ENCODE measurements at regions not wholly inside any gene's neighbourhood (a gene's known extent, or its start where the extent isn't known, plus 50 kb on each side); places are given as distances from the start of the nearest gene placed in this dataset.
"Not testable (repeated sequence)": the region's sequence is repeated elsewhere in the genome, so short reads cannot be mapped to it uniquely, and the experiment has no call there.

DNA sequence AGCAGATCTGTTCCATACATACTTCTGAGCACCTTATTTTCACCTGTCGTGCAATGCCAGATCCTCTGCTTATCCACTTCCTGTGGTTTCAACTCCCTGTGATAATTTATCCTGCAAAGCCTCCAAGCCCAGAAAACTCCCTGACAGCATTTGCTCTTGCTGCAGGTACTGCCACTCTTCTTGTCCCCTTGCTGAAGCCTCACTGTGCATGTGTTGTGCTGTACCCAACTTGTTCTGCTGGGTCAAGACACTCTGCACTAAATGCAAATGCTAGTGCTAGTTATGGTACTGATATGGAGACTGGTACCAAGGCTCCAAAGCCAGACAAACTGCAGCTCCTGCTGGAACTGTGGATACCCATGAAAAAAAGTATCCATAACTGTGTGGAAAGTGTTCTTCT is 315.4 kb upstream of the MIR17HG start:
- no peak for DNase-seq

DNA sequence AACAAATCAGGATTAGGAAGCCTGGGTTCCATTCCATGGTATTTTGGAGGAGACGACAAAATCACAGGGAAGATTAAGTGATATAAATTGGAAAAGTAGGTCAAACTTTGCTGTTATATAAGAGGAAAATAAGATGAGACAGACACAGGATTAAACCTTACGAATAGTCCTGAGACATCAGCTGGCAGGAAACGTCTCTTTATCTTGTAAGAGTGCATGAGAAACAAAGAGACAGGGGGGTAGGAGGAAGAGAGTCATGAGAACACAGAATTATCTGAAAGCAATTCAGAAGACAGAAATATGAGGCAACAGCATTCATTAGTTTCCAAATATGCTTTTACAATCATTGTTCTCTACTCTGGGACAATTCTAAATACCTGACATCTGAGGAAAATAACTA is 310.6 kb upstream of the MIR17HG start:
- no peak for DNase-seq

DNA sequence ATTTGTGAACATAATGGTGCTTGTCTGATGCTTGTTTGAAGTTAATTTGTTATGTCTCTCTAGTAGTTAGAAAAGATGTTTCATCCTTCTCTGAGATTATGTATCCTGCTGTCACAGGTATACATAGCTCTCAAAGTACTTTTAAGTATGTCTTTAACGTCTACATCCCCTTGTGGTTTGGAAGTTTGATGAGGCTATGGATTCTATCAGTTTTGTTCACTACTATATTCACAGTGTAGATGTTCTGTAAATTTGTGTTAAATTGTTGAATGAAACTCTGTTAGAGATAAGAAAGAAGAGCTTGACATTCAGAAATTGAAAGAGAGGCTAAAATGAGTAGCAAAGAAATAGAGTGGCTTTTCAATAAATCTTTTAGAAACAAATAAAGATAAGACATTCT is 304.6 kb upstream of the MIR17HG start:
- DNase-seq, result no peak

DNA sequence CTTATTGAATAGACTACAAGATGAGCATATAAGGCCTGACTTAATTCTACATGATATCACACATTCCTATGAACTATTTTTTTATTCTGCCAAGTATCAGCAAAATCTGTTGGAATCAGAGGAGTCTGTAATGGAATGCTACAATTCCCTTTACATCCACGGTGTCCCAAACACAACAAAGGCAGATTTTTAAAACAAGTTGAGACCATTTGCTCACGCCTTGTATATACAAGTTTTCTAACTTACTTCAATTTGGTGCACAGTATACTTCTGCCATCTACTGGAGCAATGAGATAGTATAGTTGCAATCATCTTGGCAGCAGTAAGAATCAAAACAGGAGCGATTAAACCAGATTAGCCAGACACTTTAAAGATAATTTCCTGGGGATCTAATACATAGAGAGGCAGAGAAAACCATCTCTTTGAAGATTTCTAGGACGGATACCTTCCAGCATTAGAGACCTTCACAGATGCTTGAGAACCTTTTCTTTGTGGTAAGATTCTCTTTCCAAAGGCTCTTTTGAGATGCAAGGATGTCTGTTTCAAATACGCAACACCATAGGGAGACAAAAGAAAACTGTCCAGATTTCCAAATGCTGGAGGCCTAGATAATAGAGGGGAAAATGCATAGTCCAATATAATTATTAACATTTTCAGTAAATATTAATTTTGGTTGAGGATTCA is 302.0 kb upstream of the MIR17HG start:
- no peak for DNase-seq

DNA sequence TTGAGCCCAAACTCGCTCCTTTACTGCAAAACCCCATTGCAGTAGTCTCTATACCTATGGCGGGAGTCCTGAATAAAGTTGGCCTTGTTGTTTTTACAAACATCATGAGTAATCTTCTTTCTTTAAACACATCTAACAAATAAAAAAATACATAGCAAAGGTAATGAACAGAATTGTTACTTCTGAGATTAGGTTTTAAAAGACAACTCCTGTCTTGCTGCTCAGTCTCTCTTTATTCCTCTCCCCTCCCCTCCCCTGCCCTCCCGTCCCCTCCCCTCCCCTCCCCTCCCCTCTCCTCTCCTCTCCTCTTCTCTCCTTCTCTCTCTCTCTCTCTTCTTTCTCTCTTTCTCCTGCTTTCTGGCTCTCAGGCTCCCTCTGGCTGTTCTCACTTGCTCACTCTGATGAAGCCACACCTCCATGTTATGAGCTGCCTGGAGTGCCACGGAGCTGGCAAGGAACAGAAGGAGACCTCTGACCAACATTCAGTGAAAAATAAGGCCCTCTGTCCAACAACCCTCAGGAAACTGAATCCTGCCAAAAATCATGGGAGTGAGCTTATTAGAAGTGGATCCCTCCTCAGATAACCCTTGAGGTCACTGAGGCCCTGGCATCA is 300.7 kb upstream of the MIR17HG start:
- no peak for DNase-seq

DNA sequence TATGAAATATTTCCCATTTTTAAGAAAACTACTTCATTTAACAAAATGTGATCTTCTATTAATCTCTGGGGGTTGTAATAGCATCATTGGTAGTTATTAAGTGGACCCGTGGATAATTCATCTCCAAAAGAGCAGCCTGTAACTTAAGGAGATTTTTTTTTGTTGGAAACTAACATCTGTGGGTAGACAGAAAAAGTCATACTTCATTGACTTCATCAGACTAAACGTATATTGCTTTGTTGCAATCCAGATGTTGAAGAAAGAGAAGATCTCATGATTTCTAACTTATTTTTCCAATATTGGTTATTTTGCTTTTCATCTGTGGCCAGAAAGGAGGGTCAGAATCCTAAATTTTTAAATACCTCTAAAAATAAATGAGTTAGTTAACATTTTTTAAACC is 296.5 kb upstream of the MIR17HG start:
- DNase-seq, result no peak

DNA sequence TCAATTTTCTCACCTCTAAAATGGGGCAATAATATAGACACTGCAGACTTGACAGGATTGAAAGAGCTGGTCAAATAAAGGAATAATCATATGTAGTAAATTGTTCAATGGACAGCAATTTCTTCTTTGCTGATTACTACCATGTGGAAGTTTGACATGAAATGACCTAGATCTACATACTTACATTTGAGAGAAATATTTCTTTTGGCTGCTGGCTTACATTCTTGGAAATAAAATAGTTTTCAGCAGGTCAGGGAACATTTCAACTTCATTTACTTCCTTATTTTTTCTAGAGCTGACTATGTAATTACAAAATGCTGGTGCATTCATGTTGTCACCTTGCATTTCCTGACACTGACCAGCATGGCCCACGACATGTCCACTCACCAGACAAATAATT is 294.6 kb upstream of the MIR17HG start:
- no peak for DNase-seq

DNA sequence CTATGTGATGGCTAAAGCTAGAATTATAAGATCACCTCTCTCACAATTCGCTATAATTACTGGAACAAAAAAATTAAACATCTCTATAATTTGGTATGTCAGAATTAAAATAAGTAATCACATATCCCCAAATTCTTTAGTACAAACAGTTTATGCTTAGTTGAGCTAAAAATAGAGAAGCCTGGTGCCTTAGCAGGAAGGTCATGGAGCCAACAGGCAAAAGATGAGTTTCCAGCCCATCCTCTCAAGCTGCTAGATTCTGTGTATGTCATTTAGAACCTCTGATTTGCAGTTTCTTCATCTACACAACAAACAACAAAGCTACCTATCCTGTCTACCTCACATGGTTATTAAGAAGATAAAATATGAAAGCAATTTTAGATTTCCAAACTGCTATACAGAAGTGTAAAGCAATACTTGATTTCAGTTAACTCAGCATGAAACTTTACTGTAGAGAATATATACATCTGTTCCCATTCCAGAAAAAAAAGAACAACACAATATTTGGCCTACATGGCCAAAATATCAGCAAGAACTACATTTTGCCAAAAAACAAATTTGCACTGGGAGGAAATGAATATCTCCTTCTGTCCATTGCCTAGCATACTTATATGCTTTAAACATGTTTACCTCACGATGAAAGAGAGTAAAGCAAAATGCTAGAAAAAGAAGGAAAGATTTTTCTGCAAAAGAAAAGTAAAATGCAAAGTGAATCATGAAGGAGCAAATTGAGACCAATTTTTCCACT is 294.0 kb upstream of the MIR17HG start:
- no peak for DNase-seq

DNA sequence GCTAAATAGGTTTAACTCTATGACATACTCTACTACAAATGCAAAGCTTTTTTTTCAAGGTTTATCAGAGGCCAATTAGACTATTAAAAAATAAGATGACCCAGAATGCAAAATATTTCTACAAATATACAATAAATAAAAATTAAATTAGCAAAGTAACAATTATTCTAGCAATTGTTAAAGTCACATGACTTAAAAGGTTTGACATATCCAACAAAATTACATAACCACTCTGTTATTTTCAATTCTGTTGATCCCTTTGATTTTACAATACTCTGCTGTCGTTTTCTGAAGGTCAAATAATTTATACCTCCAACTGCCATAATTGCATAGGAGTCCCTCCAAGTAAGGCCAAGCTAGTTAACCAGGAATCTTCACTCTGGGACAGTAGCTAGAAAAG is 292.6 kb upstream of the MIR17HG start:
- DNase-seq, result no peak

DNA sequence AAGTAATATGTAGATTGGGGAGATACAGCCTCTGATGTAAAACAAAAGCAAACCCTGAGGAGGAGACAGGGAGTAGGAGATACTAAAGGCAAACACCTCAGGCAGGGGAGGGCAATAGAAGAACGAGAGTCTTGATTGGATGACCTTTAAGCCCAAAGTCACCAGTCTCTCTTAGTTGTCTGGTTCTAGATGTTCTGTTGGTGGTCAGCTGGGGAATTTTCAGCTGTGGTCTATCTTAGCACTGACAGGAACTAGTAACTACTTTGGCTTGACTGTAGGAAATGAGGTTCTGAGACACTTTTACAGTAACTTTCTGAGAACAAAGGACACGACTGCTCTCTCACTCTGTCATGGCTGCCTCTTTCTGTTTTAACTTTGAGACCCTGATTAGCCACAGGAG is 290.7 kb upstream of the MIR17HG start:
- DNase-seq, result no peak

DNA sequence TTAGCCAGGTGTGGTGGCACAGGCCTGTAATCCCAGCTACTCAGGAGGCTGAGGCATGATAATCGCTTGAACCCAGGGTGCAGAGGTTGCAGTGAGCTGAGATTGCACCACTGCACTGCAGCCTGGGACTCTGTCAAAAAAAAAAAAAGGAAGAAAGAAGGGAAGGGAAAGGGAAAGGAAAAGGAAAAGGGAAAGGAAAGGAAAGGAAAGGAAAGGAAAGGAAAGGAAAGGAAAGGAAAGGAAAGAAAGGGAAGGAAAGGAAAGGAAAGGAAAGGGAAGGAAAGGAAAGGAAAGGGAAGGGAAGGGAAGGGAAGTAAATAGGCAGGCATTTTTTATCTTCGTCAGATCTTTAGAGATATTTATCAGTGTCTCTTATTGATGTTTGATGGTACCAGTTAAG is 290.0 kb upstream of the MIR17HG start:
- not testable (repeated sequence) for DNase-seq

DNA sequence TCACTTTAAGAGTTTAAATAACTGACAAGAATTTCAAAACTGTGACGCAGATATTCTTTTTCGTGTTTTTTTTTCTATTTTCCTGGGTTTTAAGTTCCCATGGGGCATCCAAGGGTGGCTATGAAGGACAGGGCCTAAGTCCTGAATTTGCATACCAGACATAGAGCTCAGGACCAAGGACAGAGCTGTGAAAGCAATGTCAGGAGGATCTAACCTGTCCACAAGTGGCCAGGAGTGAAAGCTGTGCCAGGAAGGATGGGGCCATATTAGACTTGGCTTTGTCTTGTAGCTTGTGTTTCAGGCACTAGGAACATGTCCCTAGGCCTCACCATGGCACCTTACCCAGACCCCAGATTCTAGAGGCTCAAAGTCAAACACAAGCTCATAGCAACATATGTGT is 289.4 kb upstream of the MIR17HG start:
- DNase-seq, result no peak

DNA sequence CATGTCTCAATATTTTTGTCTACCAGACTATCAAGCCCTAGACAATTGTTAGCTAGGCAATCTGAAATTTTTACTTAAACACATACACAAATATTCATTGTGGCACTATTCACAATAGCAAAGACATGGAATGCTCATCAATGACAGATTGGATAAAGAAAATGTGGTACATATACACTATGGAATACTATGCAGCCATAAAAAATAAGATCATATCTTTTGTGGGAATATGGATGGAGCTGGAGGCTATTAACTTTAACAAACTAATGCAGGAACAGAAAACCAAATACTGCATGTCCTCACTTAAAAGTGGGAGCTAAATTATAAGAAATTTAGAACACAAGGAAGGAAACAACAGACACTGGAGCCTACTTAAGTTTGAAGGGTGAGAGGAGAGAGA is 288.6 kb upstream of the MIR17HG start:
- no peak for DNase-seq

DNA sequence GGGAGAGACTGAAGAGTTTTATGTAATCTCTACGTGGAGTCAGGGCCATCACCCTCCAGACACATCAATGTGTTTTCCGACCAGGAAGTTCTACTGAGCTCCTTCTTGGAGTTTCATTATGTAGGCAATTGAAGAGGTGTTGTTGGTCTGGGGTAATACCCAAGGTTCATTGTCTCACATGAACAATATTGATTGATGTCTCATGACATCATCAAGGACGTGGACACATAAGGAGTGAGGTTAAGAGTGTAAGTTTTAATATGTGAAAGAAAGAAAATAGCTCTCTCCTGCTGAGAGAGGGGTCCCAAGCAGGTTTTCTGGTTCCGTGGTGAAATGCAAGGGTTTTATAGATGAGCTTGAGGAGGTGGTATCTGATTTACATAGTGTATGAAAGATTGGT is 280.7 kb upstream of the MIR17HG start:
- DNase-seq, result no peak

DNA sequence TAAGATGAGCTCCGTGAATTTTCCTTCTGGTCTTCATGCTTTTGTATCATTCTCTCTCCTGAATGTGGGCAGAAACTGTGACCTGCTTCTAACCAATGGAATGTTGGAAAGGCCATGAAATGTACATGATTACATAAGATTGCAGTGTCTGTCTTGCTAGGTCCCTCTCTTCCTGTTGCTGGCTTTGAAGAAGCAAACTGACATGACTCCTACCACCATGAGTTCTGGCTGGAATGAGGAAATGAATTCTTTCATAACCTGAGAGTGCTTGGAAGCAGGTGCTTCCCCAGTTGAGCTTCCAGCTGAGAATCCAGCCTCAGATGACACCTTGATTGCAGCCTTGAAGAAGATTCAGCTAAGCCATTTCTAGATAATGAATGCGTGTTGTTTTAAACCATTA is 275.0 kb upstream of the MIR17HG start:
- DNase-seq, result no peak

DNA sequence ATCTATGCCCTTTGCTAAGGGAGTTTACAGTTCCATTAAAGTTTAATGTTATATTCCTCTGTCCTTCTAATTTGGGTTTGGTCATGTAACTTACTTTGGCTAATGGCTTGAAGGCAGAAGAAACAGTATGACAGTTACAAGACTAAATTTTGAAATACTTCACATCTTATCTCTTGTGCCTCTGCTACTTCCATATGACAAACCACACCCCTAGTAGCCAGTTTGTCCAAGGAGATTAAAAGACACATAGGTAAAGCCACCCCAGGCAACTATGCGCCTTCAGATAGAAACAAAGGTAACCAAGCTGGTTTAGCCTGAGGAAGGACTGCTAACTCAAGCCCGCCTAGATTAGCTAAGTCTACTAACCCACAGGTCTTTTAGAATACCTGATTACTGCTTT is 273.4 kb upstream of the MIR17HG start:
- DNase-seq, result no peak

DNA sequence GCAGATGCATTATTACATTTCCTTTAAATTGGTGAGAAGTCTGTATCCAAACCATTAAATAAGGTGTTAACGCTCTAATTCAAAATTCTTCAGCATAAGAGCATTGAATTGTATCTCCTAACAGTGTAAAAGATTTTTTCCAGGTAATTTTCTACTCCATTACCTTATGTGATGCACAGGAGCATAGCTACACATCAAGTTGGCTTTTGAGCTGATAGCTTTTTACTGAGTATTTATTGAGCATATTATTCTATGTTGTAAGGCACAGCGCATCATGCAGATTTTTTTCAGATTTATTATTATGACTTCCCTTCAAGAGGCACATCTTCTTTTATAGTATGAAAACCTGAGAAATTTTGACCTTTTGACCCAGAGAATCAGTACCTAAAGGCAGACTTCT is 270.7 kb upstream of the MIR17HG start:
- no peak for DNase-seq

DNA sequence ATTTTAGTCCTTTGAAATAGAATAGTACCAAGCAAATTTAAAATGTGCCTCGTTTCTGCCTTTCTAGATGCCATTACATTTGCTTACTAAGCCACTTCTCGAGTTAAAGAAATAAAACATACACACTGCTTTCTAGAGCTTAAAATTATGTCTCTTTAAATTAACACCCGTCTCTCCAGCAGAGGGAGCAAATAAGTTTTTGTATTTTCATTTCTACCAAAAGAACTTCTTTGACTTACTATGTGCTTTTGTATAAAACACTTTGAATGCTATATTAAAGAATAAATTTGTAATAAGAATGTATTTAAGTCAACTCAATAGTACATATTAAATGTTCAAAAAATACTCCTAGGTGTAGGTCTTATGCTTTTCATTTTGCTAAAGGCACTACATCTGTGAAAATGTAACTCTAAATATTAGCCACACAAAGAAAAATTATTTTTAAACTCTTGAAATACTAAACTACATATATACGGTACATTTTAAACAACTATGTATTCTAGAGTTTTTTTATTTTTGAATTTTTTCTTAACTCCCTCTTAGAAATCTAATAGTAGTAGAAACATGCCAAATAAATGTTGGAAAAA is 269.3 kb upstream of the MIR17HG start:
- no peak for DNase-seq

DNA sequence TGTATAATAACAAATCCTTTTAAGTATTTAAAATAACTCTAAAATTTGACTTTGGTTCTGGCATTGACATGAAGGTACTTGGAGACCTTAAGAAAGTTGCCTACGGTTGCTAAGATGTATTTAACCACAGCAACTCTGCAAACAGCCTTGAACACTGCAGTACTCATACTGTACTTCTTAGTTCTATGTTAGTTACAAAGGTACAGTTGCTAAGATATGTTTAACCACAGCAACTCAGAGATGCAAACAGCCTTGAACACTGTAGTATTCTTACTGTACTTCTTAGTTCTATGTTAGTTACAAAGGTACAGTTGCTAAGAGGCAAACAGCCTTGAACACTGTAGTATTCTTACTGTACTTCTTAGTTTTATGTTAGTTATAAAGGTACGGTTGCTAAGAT is 268.3 kb upstream of the MIR17HG start:
- DNase-seq, result no peak

DNA sequence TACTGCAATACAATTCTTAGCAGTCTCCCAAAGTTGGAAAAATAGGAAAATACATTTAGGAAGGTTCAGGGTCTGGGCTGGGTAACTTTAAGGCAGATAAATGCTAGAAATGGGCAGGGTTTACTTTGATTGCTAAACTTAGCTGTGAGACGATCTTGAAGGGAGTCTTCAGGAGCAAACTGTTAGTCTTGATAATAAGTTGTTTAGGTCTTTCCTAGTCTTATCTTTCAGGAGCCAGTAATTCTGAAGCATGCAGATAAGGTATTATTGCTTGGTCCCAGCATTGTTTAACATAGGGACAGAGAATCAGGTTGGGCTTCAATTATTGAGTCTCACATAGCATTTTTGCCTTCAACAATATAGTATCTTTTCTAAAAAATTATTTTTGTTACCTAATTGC is 262.4 kb upstream of the MIR17HG start:
- no peak for DNase-seq

DNA sequence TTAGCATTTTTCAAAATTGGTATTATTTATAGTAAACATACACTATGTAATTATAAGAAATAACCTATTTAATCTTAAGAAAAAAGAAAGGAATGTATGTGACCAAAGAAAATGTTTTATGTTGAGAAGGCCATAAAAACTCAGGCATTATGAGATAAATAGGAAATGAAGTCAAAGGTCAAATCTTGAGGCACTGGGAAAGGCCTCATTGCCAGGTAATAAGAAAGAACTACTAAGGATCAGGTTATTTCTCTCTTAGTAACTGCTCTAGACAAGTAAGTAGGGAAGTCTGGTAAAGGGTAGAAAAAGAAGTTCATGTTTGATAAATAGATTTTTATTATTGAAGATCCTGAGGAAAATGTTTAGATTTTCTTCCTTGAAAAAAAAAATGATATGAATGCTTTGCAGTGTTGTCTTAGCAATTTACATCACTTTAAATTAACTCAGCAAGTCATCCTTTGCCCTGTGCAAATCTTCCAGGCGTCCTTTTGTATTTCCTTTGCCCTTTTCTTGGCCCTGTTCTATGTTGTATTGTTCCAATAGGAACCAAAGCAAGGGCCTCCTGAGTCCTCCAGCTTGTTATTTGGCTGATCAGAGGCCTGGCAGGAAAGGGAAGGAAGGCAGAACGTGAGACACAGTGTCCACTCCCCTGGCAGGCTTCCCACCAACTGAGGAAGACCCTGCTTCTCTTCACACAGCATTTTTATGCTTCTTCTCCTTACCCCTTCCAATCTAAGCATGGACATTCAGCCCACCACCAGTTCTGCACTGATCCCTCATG is 260.4 kb upstream of the MIR17HG start:
- no peak for DNase-seq

DNA sequence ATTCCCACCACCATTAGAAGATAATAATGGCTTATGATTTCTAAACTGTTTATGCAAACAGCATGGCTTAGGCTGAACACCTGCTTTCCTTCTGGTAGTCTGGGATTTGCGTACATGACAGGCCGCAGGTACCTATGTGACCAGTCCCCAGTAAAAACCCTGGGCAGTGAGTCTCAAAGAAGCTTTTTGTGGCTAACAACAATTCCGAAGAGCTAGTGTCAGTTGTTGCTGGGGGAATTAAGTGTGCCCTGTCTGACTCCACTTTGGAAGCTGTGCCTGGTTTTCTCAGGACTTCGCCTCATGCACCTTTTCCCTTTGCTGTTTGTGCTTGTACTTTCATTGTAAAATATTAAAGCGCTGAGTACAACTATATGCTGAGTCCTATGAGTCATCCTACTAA is 250.2 kb upstream of the MIR17HG start:
- DNase-seq, result no peak

DNA sequence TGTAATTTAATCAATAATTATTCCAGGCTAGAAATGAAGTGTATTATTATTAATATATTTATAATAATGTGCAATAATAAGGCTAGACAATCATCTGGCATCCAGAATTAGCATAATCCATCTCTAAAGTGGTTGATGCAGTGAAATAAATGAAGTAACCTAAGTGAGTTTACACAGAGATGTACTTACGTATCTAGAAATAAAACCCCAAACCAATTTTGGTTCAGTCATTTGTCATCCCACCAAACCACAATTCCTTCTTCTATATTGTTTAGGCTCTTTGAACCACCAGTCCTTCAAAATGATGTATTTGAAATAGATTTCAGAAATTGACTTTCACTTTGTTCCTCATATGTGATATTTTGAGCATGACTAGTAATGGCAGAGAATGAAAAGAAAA is 247.6 kb upstream of the MIR17HG start:
- no peak for DNase-seq
